IMR-90 (cell line): ENCODE measurements at regions not wholly inside any gene's neighbourhood (a gene's known extent, or its start where the extent isn't known, plus 50 kb on each side); places are given as distances from the start of the nearest gene placed in this dataset.

Experiments used
- ATAC-seq: fragments of 200-7000 bp; cut with Tn5 transposase; 2 replicates; pipeline ENCODE4 v1.9.1; 2020; ENCODE audit warnings: low read depth, mild to moderate bottlenecking, moderate library complexity
- BruUV-seq: library from RNA; stranded (reverse); fragments of 400-500 nt; replicated peaks from 2 replicates; lab custom pipeline; 2021; lab: Mats Ljungman, UMichigan
- CTCF ChIA-PET: fragments of 300-600 bp; formaldehyde crosslinking; extraction: SDS; loops from one replicate; lab custom pipeline; 2021; ENCODE audit warnings: antibody characterized with exemption; lab: Yijun Ruan, JAX
- POLR2A ChIA-PET: fragments of 300-600 bp; sonication (Branson Sonifier 250); formaldehyde crosslinking; loops from one replicate; lab custom pipeline; 2022; ENCODE audit warnings: antibody characterized with exemption; ENCODE audit not compliant: unreplicated experiment; lab: Charles Lee
- DNase-seq: peaks from one replicate; pipeline ENCODE4 v3.0.0; 2013
- H2AFZ ChIP-seq: replicated peaks from 2 replicates; pipeline ENCODE3; 2013; ENCODE audit warnings: low read length, mild to moderate bottlenecking; ENCODE audit not compliant: poor library complexity
- H2AK5ac ChIP-seq: 2 replicates; pipeline ENCODE4 v1.6.1; 2013; ENCODE audit warnings: low read depth, low read length, inconsistent platforms
- H2AK9ac ChIP-seq: replicated peaks from 2 replicates; pipeline ENCODE3; 2013; ENCODE audit warnings: mild to moderate bottlenecking, low read depth, low read length, moderate library complexity; ENCODE audit not compliant: poor library complexity
- H2BK120ac ChIP-seq: 2 replicates; pipeline ENCODE4 v1.6.1; 2013; ENCODE audit warnings: low read depth, low read length, inconsistent platforms
- H2BK15ac ChIP-seq: 3 replicates; pipeline ENCODE4 v1.6.1; 2013; ENCODE audit warnings: low read depth, low read length, inconsistent platforms
- H2BK20ac ChIP-seq: 2 replicates; pipeline ENCODE4 v1.6.1; 2013; ENCODE audit warnings: low read depth, mild to moderate bottlenecking, inconsistent platforms, low read length, moderate library complexity
- H2BK5ac ChIP-seq: 2 replicates; pipeline ENCODE4 v1.6.1; 2013; ENCODE audit warnings: mild to moderate bottlenecking, low read depth, low read length, inconsistent platforms; ENCODE audit not compliant: poor library complexity, severe bottlenecking
- H3K14ac ChIP-seq: replicated peaks from 2 replicates; pipeline ENCODE4 v1.6.1; 2013; ENCODE audit warnings: low read depth, low read length, inconsistent platforms
- H3K18ac ChIP-seq: 2 replicates; pipeline ENCODE4 v1.6.1; 2013; ENCODE audit warnings: low read depth, low read length, control low read depth
- H3K23ac ChIP-seq: 2 replicates; pipeline ENCODE4 v1.6.1; 2013; ENCODE audit warnings: low read depth, low read length, inconsistent platforms
- H3K27ac ChIP-seq: 2 replicates; pipeline ENCODE4 v1.5.1; 2013; ENCODE audit warnings: mild to moderate bottlenecking, control low read depth, low read length; ENCODE audit not compliant: insufficient read depth
- H3K27me3 ChIP-seq: 2 replicates; pipeline ENCODE4 v1.6.1; 2013; ENCODE audit warnings: low read length; ENCODE audit not compliant: control insufficient read depth, insufficient read depth
- H3K36me3 ChIP-seq: 2 replicates; pipeline ENCODE4 v1.6.1; 2013; ENCODE audit warnings: low read length, mixed read lengths; ENCODE audit not compliant: control insufficient read depth, insufficient read depth
- H3K4ac ChIP-seq: 2 replicates; pipeline ENCODE4 v1.6.1; 2013; ENCODE audit warnings: low read depth, low read length, inconsistent platforms
- H3K4me1 ChIP-seq: 2 replicates; pipeline ENCODE4 v1.6.1; 2013; ENCODE audit warnings: low read length, mixed read lengths; ENCODE audit not compliant: control insufficient read depth, insufficient read depth
- H3K4me2 ChIP-seq: 2 replicates; pipeline ENCODE4 v1.6.1; 2013; ENCODE audit warnings: low read depth, mild to moderate bottlenecking, control low read depth, low read length, moderate library complexity
- H3K4me3 ChIP-seq: 2 replicates; pipeline ENCODE4 v1.5.1; 2013; ENCODE audit warnings: low read depth, mild to moderate bottlenecking, control low read depth, low read length, moderate library complexity; ENCODE audit not compliant: insufficient read depth
- H3K56ac ChIP-seq: 2 replicates; pipeline ENCODE4 v1.6.1; 2013; ENCODE audit warnings: low read length, inconsistent platforms; ENCODE audit not compliant: insufficient read depth; ENCODE audit errors: extremely low read depth
- H3K79me1 ChIP-seq, 2 experiments: 2 replicates each; pipeline ENCODE4 v1.6.1; 2013; ENCODE audit warnings: low read length in 2 of 2, inconsistent platforms in 1 of 2, low read depth in 1 of 2
- H3K9ac ChIP-seq: 2 replicates; pipeline ENCODE4 v1.6.1; 2013; ENCODE audit warnings: low read depth, low read length, control low read depth
- H3K9me1 ChIP-seq: 2 replicates; pipeline ENCODE4 v1.6.1; 2013; ENCODE audit warnings: low read length, inconsistent platforms; ENCODE audit not compliant: insufficient read depth
- H3K9me3 ChIP-seq: 2 replicates; pipeline ENCODE4 v1.6.1; 2013; ENCODE audit warnings: low read length; ENCODE audit not compliant: control insufficient read depth, insufficient read depth
- H4K20me1 ChIP-seq: 2 replicates; pipeline ENCODE4 v1.6.1; 2013; ENCODE audit warnings: low read length, inconsistent platforms; ENCODE audit not compliant: insufficient read depth
- H4K5ac ChIP-seq: 2 replicates; pipeline ENCODE4 v1.6.1; 2013; ENCODE audit warnings: mild to moderate bottlenecking, low read depth, low read length, control low read depth
- H4K8ac ChIP-seq, 2 experiments: 2 replicates each; pipeline ENCODE4 v1.6.1; 2013; ENCODE audit warnings: low read depth in 2 of 2, low read length in 2 of 2, control low read depth in 1 of 2, inconsistent platforms in 1 of 2
- H4K91ac ChIP-seq: 2 replicates; pipeline ENCODE4 v1.6.1; 2013; ENCODE audit warnings: low read depth, low read length, inconsistent platforms; ENCODE audit not compliant: insufficient read depth
- BHLHE40 ChIP-seq: fragments of 150-350 bp; IDR thresholded peaks from 2 replicates; pipeline ENCODE4 v1.6.1; 2016; ENCODE audit warnings: mild to moderate bottlenecking, low read depth, low read length
- CEBPB ChIP-seq: IDR thresholded peaks from 2 replicates; pipeline ENCODE4 v1.6.1; 2012; ENCODE audit warnings: low read depth, low read length, improper control_type of control experiment
- CTCF ChIP-seq: conservative IDR thresholded peaks from 2 replicates; pipeline ENCODE4 v1.5.1; 2012; ENCODE audit warnings: mild to moderate bottlenecking, low read depth, low read length, improper control_type of control experiment
- ELK1 ChIP-seq: fragments of 150-350 bp; IDR thresholded peaks from 2 replicates; pipeline ENCODE4 v1.6.1; 2016; ENCODE audit warnings: low read depth, mild to moderate bottlenecking, low read length, moderate library complexity, borderline replicate concordance
- MAFK ChIP-seq: IDR thresholded peaks from 2 replicates; pipeline ENCODE4 v1.6.1; 2012; ENCODE audit warnings: low read depth, low read length, improper control_type of control experiment
- MXI1 ChIP-seq: IDR thresholded peaks from 2 replicates; pipeline ENCODE4 v1.6.1; 2012; ENCODE audit warnings: low read depth, mild to moderate bottlenecking, low read length, moderate library complexity, borderline replicate concordance
- NFE2L2 ChIP-seq: fragments of 150-350 bp; IDR thresholded peaks from 2 replicates; pipeline ENCODE4 v1.6.1; 2016; ENCODE audit warnings: low read depth, mild to moderate bottlenecking, low read length
- POLR2A ChIP-seq: IDR thresholded peaks from 2 replicates; pipeline ENCODE4 v1.6.1; 2012; ENCODE audit warnings: mild to moderate bottlenecking, low read depth, low read length
- RAD21 ChIP-seq: IDR thresholded peaks from 2 replicates; pipeline ENCODE4 v1.6.1; 2012; ENCODE audit warnings: low read length, improper control_type of control experiment
- WGBS, 2 experiments: methylation state at CpG; one replicate each; pipeline versions ENCODE4 v1.1.5 to v1.1.7; 2013; ENCODE audit warnings: missing lambda C conversion rate in 2 of 2; ENCODE audit not compliant: insufficient read length in 1 of 2; ENCODE audit errors: extremely low coverage in 2 of 2; 5-methylcytosine and 5-hydroxymethylcytosine counted together
- dilution Hi-C: fragments of 300-500 bp; cut with HindIII; formaldehyde crosslinking; loops from one replicate; pipeline ENCODE4 v1.14.3; 2018; ENCODE audit warnings: low sequenced_read_pairs; ENCODE audit not compliant: unreplicated experiment
- in situ Hi-C: fragments of 300-500 bp; cut with MboI; formaldehyde crosslinking; loops from 3 replicates; pipeline ENCODE4 v1.14.3; 2019; ENCODE audit warnings: low sequenced_read_pairs, inconsistent platforms, mixed read lengths
- intact Hi-C: fragments of 100-400 bp; cut with micrococcal nuclease; formaldehyde crosslinking; loops from 2 replicates; pipeline ENCODE4 v1.10.0; 2022

GRCh38 chr4:148850257-148850995 is 408.2 kb upstream of the NR3C2 start:
- Histone ChIP-seq H3K9me1 (no peaks in the 10 kb centered on the region), H2BK15ac (no peak overlapping the region), H3K4ac (no peak overlapping the region), H3K23ac (no peak overlapping the region), H4K91ac (no peak overlapping the region), H2BK120ac (no peak overlapping the region), H2AK5ac (no peak overlapping the region), H3K4me3 (no peak overlapping the region), H4K5ac (no peak overlapping the region), H2AFZ (no peak overlapping the region), H3K27me3 (no peaks in the 10 kb centered on the region), H2BK5ac (peak overlapping the region; percentile 54), H3K14ac (no peak overlapping the region), H4K8ac (no peak overlapping the region), H4K20me1 (no peaks in the 10 kb centered on the region), H3K27ac (no peak overlapping the region), H3K18ac (no peak overlapping the region), H3K4me1 (peaks cover 2% of the 10 kb centered on the region), H3K9ac (no peak overlapping the region), H2BK20ac (no peak overlapping the region), H3K9me3 (no peaks in the 10 kb centered on the region), H3K79me1 (no peaks in the 10 kb centered on the region), H3K4me2 (no peak overlapping the region), H3K56ac (no peak overlapping the region), H3K36me3 (no peaks in the 10 kb centered on the region), H2AK9ac (no peak overlapping the region)
- in situ Hi-C loops, result no loop called here
- ChIA-PET CTCF (no interaction called here), POLR2A (no interaction called here)
- ATAC-seq (no peak), DNase-seq (no peak)
- dilution Hi-C loops, result no loop called here
- intact Hi-C loops, result no loop called here
- WGBS, 2 experiments, result 60% methylated on average over 2 of the region's 2 CpGs; no CpG with 5 or more reads in 1 of the 2 experiments
- TF ChIP-seq CTCF (no peak), CEBPB (no peak), NFE2L2 (no peak), BHLHE40 (no peak), MXI1 (no peak), MAFK (no peak), POLR2A (no peak), ELK1 (no peak), RAD21 (no peak)
- BruUV-seq, result no TSS peak
